Naive thymus-derived CD8-positive, alpha-beta T cell (primary cell): ENCODE measurements at regions not wholly inside any gene's neighbourhood (a gene's known extent, or its start where the extent isn't known, plus 50 kb on each side); places are given as distances from the start of the nearest gene placed in this dataset.
A peak's percentile ranks its signal among the peaks of the same experiment; 100 is the strongest.
"Not testable (repeated sequence)": the region's sequence is repeated elsewhere in the genome, so short reads cannot be mapped to it uniquely, and the experiment has no call there.

Experiments
- ATAC-seq, 2 donors: fragments of 150-1000 bp; cut with Tn5 transposase in 1 of 2; sonication (Bioruptor Pico), chemical (Tn5 transposase) in 1 of 2; 1 replicate in 1 of 2; 2 replicates in 1 of 2; pipeline ENCODE4 v1.10.0; 2021; ENCODE audit warnings: mild to moderate bottlenecking in 2 of 2, moderate library complexity in 2 of 2
- POLR2A ChIA-PET: fragments of 350-600 bp; sonication (Branson Sonifier 250); formaldehyde crosslinking; loops from one replicate; lab custom pipeline; 2021; ENCODE audit warnings: antibody characterized with exemption; lab: Charles Lee
- DNase-seq, 10 donors: peaks; one replicate each; pipeline versions ENCODE4 v3.0.0 to v3.0.0-alpha.2; 2020 to 2022
- H3K27ac Mint-ChIP-seq, 10 donors: one replicate each; pipeline ENCODE4 v1.8.0; 2020 to 2022; ENCODE audit warnings: mild to moderate bottlenecking in 10 of 10, mixed read lengths in 10 of 10, moderate library complexity in 4 of 10, inconsistent platforms in 1 of 10
- H3K27me3 Mint-ChIP-seq, 5 donors: one replicate each; pipeline ENCODE4 v1.8.0; 2021 to 2022; ENCODE audit warnings: mixed read lengths in 5 of 5
- H3K36me3 Mint-ChIP-seq, 3 donors: one replicate each; pipeline ENCODE4 v1.8.0; 2020 to 2022; ENCODE audit warnings: mixed read lengths in 3 of 3, mild to moderate bottlenecking in 2 of 3, inconsistent platforms in 1 of 3
- H3K4me1 Mint-ChIP-seq, 4 donors: one replicate each; pipeline ENCODE4 v1.8.0; 2021 to 2022; ENCODE audit warnings: mixed read lengths in 4 of 4
- H3K4me3 Mint-ChIP-seq, 10 donors: one replicate each; pipeline ENCODE4 v1.8.0; 2020 to 2022; ENCODE audit warnings: mild to moderate bottlenecking in 10 of 10, mixed read lengths in 10 of 10, moderate library complexity in 6 of 10, inconsistent platforms in 1 of 10
- H3K9me3 Mint-ChIP-seq, 9 donors: one replicate each; pipeline ENCODE4 v1.8.0; 2020 to 2022; ENCODE audit warnings: mixed read lengths in 9 of 9, mild to moderate bottlenecking in 3 of 9, inconsistent platforms in 1 of 9, moderate library complexity in 1 of 9

GRCh38 chr1:221863635-221864034, 121.7 kb upstream of the DUSP10 start:
- Mint-ChIP-seq H3K9me3 (no peaks in the 10 kb centered on the region), H3K27ac (no peak overlapping the region), H3K4me3 (no peak overlapping the region), H3K4me1 (no peaks in the 10 kb centered on the region), H3K27me3 (peaks cover 0 to 3% (median 0%) of the 10 kb centered on the region in 5 donors), H3K36me3 (no peaks in the 10 kb centered on the region)
- POLR2A ChIA-PET, result no interaction called here
- no peak for DNase-seq
- ATAC-seq, result no peak

- ATAC-seq, result no peak
- H3K4me1 Mint-ChIP-seq, result no peaks in the 10 kb centered on the region
- H3K4me3 Mint-ChIP-seq, result no peak overlapping the region
- POLR2A ChIA-PET, result no interaction called here
- no peaks in the 10 kb centered on the region for H3K9me3 Mint-ChIP-seq
- no peak for DNase-seq
- H3K27ac Mint-ChIP-seq, result no peak overlapping the region
- H3K36me3 Mint-ChIP-seq, result no peaks in the 10 kb centered on the region
- peaks cover 0 to 3% (median 0%) of the 10 kb centered on the region in 5 donors for H3K27me3 Mint-ChIP-seq
Observed at GRCh38 chr1:221862971-221863370, 121.1 kb upstream of the DUSP10 start.

- Mint-ChIP-seq H3K36me3 (no peaks in the 10 kb centered on the region), H3K4me1 (peaks cover 0 to 3% (median 0%) of the 10 kb centered on the region in 4 donors), H3K27ac (no peak overlapping the region), H3K27me3 (no peaks in the 10 kb centered on the region), H3K9me3 (no peaks in the 10 kb centered on the region), H3K4me3 (no peak overlapping the region)
- POLR2A ChIA-PET, result no interaction called here
- no peak for ATAC-seq
- no peak for DNase-seq
Observed at GRCh38 chr1:221858818-221859611, 117.1 kb upstream of the DUSP10 start.

- H3K27ac Mint-ChIP-seq, DNase-seq, POLR2A ChIA-PET, H3K4me3 Mint-ChIP-seq, H3K4me1 Mint-ChIP-seq, H3K36me3 Mint-ChIP-seq, ATAC-seq, H3K27me3 Mint-ChIP-seq, H3K9me3 Mint-ChIP-seq: not testable (repeated sequence)
Observed at GRCh38 chr1:221857094-221857444, 115.2 kb upstream of the DUSP10 start.

- POLR2A ChIA-PET, result no interaction called here
- no peak for DNase-seq
- Mint-ChIP-seq H3K27ac (peak overlapping the region in 1 of 10 donors; percentile 15), H3K4me1 (peaks cover 0 to 3% (median 0%) of the 10 kb centered on the region in 4 donors), H3K9me3 (no peaks in the 10 kb centered on the region), H3K4me3 (no peak overlapping the region), H3K36me3 (no peaks in the 10 kb centered on the region), H3K27me3 (peaks cover 0 to 1% (median 0%) of the 10 kb centered on the region in 5 donors)
- ATAC-seq, result no peak
Observed at GRCh38 chr1:221856228-221857093, 114.6 kb upstream of the DUSP10 start.

GRCh38 chr1:221855156-221855555, 113.3 kb upstream of the DUSP10 start:
- no peaks in the 10 kb centered on the region for H3K9me3 Mint-ChIP-seq
- ATAC-seq, result no peak
- DNase-seq, result no peak
- H3K36me3 Mint-ChIP-seq, result no peaks in the 10 kb centered on the region
- H3K27me3 Mint-ChIP-seq, result peaks cover 0 to 1% (median 0%) of the 10 kb centered on the region in 5 donors
- POLR2A ChIA-PET, result no interaction called here
- H3K27ac Mint-ChIP-seq, result no peak overlapping the region
- no peak overlapping the region for H3K4me3 Mint-ChIP-seq
- peaks cover 0 to 3% (median 0%) of the 10 kb centered on the region in 4 donors for H3K4me1 Mint-ChIP-seq

GRCh38 chr1:221851336-221851735, 109.4 kb upstream of the DUSP10 start:
- Mint-ChIP-seq H3K9me3 (no peaks in the 10 kb centered on the region), H3K4me3 (no peak overlapping the region), H3K4me1 (no peaks in the 10 kb centered on the region), H3K27ac (no peak overlapping the region), H3K36me3 (no peaks in the 10 kb centered on the region), H3K27me3 (peaks cover 0 to 1% (median 0%) of the 10 kb centered on the region in 5 donors)
- POLR2A ChIA-PET, result no interaction called here
- DNase-seq (no peak), ATAC-seq (no peak)

GRCh38 chr1:221850470-221851187, 108.7 kb upstream of the DUSP10 start:
- Mint-ChIP-seq H3K27me3 (peaks cover 0 to 1% (median 0%) of the 10 kb centered on the region in 5 donors), H3K4me1 (no peaks in the 10 kb centered on the region), H3K27ac (peak overlapping the region in 1 of 10 donors; percentile 14), H3K9me3 (no peaks in the 10 kb centered on the region), H3K4me3 (no peak overlapping the region), H3K36me3 (no peaks in the 10 kb centered on the region)
- no peak for DNase-seq
- ATAC-seq, result no peak
- POLR2A ChIA-PET, result no interaction called here

GRCh38 chr1:221849897-221850296, 108.0 kb upstream of the DUSP10 start:
- POLR2A ChIA-PET, result no interaction called here
- Mint-ChIP-seq H3K4me1 (no peaks in the 10 kb centered on the region), H3K36me3 (no peaks in the 10 kb centered on the region), H3K4me3 (no peak overlapping the region), H3K27ac (no peak overlapping the region), H3K9me3 (no peaks in the 10 kb centered on the region), H3K27me3 (peaks cover 0 to 1% (median 0%) of the 10 kb centered on the region in 5 donors)
- DNase-seq (no peak), ATAC-seq (no peak)

GRCh38 chr1:221849110-221849509, 107.2 kb upstream of the DUSP10 start:
- DNase-seq, result no peak
- Mint-ChIP-seq H3K27ac (no peak overlapping the region), H3K36me3 (no peaks in the 10 kb centered on the region), H3K9me3 (no peaks in the 10 kb centered on the region), H3K27me3 (peaks cover 0 to 1% (median 0%) of the 10 kb centered on the region in 5 donors), H3K4me3 (no peak overlapping the region), H3K4me1 (no peaks in the 10 kb centered on the region)
- no peak for ATAC-seq
- POLR2A ChIA-PET, result no interaction called here

GRCh38 chr1:221847676-221848075, 105.8 kb upstream of the DUSP10 start:
- Mint-ChIP-seq H3K36me3 (no peaks in the 10 kb centered on the region), H3K4me1 (no peaks in the 10 kb centered on the region), H3K4me3 (no peak overlapping the region), H3K27me3 (peaks cover 0 to 2% (median 0%) of the 10 kb centered on the region in 5 donors), H3K27ac (no peak overlapping the region), H3K9me3 (no peaks in the 10 kb centered on the region)
- ATAC-seq (no peak), DNase-seq (no peak)
- POLR2A ChIA-PET, result no interaction called here

- POLR2A ChIA-PET, result no interaction called here
- H3K9me3 Mint-ChIP-seq, result no peaks in the 10 kb centered on the region
- no peak overlapping the region for H3K27ac Mint-ChIP-seq
- peaks cover 0 to 4% (median 2%) of the 10 kb centered on the region in 5 donors for H3K27me3 Mint-ChIP-seq
- DNase-seq (no peak), ATAC-seq (no peak)
- H3K4me3 Mint-ChIP-seq, result no peak overlapping the region
- H3K4me1 Mint-ChIP-seq, result peaks cover 0 to 4% (median 0%) of the 10 kb centered on the region in 4 donors
- peaks cover 0 to 3% (median 0%) of the 10 kb centered on the region in 3 donors for H3K36me3 Mint-ChIP-seq
Observed at GRCh38 chr1:221845650-221846371, 103.9 kb upstream of the DUSP10 start.
